GM12874 (cell line): ENCODE measurements at regions not wholly inside any gene's neighbourhood (a gene's known extent, or its start where the extent isn't known, plus 50 kb on each side); places are given as distances from the start of the nearest gene placed in this dataset.

Experiments
- CTCF ChIP-seq: IDR thresholded peaks from 2 replicates; pipeline ENCODE4 v1.5.1; 2011; ENCODE audit warnings: low read depth, mild to moderate bottlenecking, control low read depth, low read length, moderate library complexity; ENCODE audit not compliant: insufficient read depth

DNA sequence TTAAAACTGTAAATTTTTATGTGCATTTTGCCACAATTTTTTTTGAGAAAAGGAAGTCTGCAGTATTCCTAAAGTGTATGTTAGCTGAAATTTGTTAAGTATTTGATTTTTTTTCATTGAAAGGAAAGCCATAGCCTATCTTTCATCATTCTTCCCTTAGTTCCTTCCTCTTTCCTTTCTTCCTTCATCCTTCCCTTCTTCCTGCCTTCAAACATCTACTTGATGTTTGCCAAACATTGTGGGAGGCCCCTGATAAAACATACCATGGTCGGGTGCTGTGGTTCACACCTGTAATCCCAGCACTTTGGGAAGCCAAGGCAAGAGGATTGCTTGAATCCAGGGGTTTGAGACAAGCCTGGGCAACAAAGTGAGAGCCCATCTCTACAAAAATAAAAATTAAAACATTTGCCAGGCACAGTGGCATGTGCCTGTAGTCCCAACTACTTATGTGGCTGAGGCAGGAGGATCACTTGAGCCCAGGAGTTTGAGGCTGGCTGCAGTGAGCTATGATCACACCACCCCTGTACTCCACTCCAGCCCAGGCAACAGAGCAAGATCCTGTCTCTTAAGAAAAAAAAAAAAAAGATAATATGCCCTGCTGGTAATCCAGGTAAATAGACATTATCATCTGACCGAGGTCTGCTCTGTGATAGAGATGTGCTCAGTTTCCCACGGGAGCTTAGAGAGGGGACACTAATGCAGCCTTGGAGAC lies 62.9 kb upstream of the FOXN2 start:
- no peak for TF ChIP-seq CTCF

- TF ChIP-seq CTCF, result no peak
Measured at GRCh38 chr2:48253301-48253700, 61.2 kb upstream of the FOXN2 start.

DNA sequence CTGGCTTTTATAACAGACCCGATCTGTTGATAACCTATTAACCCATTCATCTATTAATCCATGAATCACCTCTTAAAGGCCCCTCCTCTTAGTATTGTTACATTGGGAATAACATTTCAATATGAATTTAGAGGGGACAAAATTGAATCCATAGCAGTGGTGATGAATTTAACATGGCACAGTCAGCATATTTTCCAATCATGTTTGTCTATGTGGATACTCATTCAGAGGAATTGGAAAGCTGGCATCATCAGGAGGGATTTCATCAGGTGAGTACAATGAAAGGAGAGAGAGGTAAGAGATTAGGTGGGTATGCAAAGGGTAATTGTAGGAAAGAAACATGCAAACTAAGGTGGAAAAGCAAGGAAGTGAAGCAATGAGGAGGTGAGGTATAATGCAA lies 59.6 kb upstream of the FOXN2 start:
- TF ChIP-seq CTCF, result no peak

DNA sequence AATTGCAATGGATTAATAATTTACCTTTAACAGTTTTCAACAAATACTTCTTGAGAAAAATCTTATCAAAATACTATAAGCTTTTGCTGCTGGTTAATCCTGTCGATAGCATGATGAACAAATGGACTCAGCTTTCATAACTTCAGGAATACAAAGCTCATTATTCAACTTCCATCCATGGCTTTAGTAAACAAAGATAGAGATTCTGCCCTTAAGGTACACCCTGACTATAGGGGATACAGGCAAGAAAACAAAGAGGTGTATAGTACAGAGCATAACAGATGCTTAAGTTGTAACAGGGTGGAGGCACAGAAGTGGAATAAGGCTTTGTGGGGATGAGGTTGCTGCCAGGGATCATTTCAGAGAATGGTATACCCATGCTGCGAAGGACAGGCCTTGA lies 57.0 kb upstream of the FOXN2 start:
- no peak for TF ChIP-seq CTCF

- TF ChIP-seq CTCF, result no peak
Measured at GRCh38 chr2:48258481-48259149, 55.9 kb upstream of the FOXN2 start.

- TF ChIP-seq CTCF, result no peak
Measured at GRCh38 chr2:48259811-48260210, 54.7 kb upstream of the FOXN2 start.

- TF ChIP-seq CTCF, result no peak
Measured at GRCh38 chr2:48264627-48265026, 49.9 kb upstream of the FOXN2 start.
